ENCODE measurements at regions not wholly inside any gene's neighbourhood (a gene's known extent, or its start where the extent isn't known, plus 50 kb on each side); places are given as distances from the start of the nearest gene placed in this dataset.
A peak's percentile ranks its signal among the peaks of the same experiment; 100 is the strongest.

DNA sequence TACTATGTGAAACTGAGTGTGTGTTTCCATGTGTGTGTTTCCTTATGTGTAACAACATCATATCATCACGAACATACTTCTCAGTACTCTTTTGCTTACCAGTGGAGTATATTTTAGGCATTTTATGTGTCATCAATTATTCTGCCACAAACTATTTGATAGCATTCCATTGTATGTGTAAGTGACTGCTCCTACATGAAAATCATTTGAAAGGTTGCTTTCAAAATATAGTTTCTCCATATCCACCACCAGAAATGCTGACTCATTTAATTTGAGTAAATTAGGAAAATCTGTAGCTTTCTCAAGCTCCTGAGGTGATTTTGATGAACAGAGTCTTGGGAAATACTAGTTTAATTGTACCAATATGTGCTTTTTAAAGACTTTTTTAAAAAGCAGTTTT, 376.2 kb downstream of the PCDH18 start:
- H3K27me3 ChIP-seq, result no peaks in the 10 kb centered on the region
- intact Hi-C loops (cut with DNase I; ENCODE audit: low total_unique reads), result no loop called here
- no peak for DNase-seq
- no peaks in the 10 kb centered on the region for H3K9me3 ChIP-seq
- no peak overlapping the region for H3K4me3 ChIP-seq
- no peaks in the 10 kb centered on the region for H3K4me1 ChIP-seq
- H3K27ac ChIP-seq, result no peak overlapping the region
- H3K36me3 ChIP-seq, result no peaks in the 10 kb centered on the region
- WGBS, 5 donors, result 72 to 95% (median 78%) methylated on average over 1 of the region's 1 CpG
- TF ChIP-seq POLR2AphosphoS5 (IDR thresholded peaks at IDR 0.05) (no peak), EP300 (IDR thresholded peaks at IDR 0.05) (no peak), POLR2A (IDR thresholded peaks at IDR 0.05) (no peak), CTCF (IDR thresholded peaks at IDR 0.05) (no peak)

GRCh38 chr4:137131201-137131600, 401.1 kb downstream of the PCDH18 start:
- Histone ChIP-seq H3K36me3 (no peaks in the 10 kb centered on the region), H3K9me3 (no peaks in the 10 kb centered on the region), H3K4me1 (no peaks in the 10 kb centered on the region), H3K27me3 (no peaks in the 10 kb centered on the region), H3K27ac (no peak overlapping the region), H3K4me3 (no peak overlapping the region)
- no peak for TF ChIP-seq POLR2A (IDR thresholded peaks at IDR 0.05)
- DNase-seq, result no peak
- intact Hi-C loops (cut with DNase I; ENCODE audit: low total_unique reads), result no loop called here

- TF ChIP-seq POLR2A (IDR thresholded peaks at IDR 0.05) (no peak), CTCF (IDR thresholded peaks at IDR 0.05) (no peak), POLR2AphosphoS5 (IDR thresholded peaks at IDR 0.05) (no peak), EP300 (IDR thresholded peaks at IDR 0.05) (no peak)
- H3K27ac ChIP-seq, result no peak overlapping the region
- no peak for DNase-seq
- no peaks in the 10 kb centered on the region for H3K27me3 ChIP-seq
- no peaks in the 10 kb centered on the region for H3K4me1 ChIP-seq
- intact Hi-C loops (cut with DNase I; ENCODE audit: low total_unique reads), result loop anchor here (10.0 kb wide), 1 partner anchor 955 kb away; no protein-coding TSS in a partner anchor
- 69 to 94% (median 77%) methylated on average over 1 of the region's 1 CpG for whole genome bisulfite sequencing, 5 donors
- H3K9me3 ChIP-seq, result no peaks in the 10 kb centered on the region
- no peak overlapping the region for H3K4me3 ChIP-seq
- H3K36me3 ChIP-seq, result no peaks in the 10 kb centered on the region
Observed at GRCh38 chr4:137129845-137130244, 402.4 kb downstream of the PCDH18 start.

- no peak for TF ChIP-seq EP300 (IDR thresholded peaks at IDR 0.05)
- TF ChIP-seq CTCF (IDR thresholded peaks at IDR 0.05), result no peak
- TF ChIP-seq POLR2A (IDR thresholded peaks at IDR 0.05), result no peak
- TF ChIP-seq POLR2AphosphoS5 (IDR thresholded peaks at IDR 0.05), result no peak
- Histone ChIP-seq H3K4me1 (no peaks in the 10 kb centered on the region), H3K4me3 (no peak overlapping the region), H3K9me3 (no peaks in the 10 kb centered on the region), H3K27me3 (no peaks in the 10 kb centered on the region), H3K36me3 (no peaks in the 10 kb centered on the region), H3K27ac (no peak overlapping the region)
- intact Hi-C loops (cut with DNase I; ENCODE audit: low total_unique reads), result loop anchor here (10.0 kb wide), 1 partner anchor 955 kb away; no protein-coding TSS in a partner anchor
- WGBS, 5 donors, result 69 to 78% (median 71%) methylated on average over 3 of the region's 3 CpGs
- no peak for DNase-seq
Observed at GRCh38 chr4:137129441-137129840, 402.9 kb downstream of the PCDH18 start.

DNA sequence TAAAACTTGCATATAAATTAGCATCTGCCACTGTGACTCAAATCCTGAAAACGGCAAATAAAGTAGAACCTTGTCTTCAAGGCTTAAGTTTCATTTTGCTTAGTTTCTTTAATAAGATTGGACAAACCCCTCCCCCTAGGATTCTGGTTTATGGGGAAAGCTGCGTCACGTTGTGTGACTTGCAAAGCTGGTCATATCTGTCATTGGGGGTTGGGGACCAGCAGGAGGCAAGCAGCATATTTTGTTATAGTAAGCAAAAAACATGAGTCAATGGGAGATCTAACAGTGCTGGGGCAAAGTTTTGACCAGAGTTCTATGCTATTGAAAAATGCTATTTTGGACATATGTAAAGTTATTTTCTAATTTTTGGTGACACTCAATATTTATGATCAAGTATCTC, 407.3 kb downstream of the PCDH18 start:
- Histone ChIP-seq H3K4me1 (no peaks in the 10 kb centered on the region), H3K4me3 (peak overlapping the region; percentile 10 to 28 (median 18)), H3K27me3 (no peaks in the 10 kb centered on the region), H3K9me3 (no peaks in the 10 kb centered on the region), H3K27ac (no peak overlapping the region), H3K36me3 (no peaks in the 10 kb centered on the region)
- 31 to 50% (median 44%) methylated on average over 3 of the region's 3 CpGs for WGBS, 5 donors
- intact Hi-C loops (cut with DNase I; ENCODE audit: low total_unique reads), result loop anchor here (10.0 kb wide), 1 partner anchor 960 kb away; no protein-coding TSS in a partner anchor
- DNase-seq, result peak in 1 of 2 donors; percentile 41
- TF ChIP-seq CTCF (IDR thresholded peaks at IDR 0.05), result no peak
- TF ChIP-seq POLR2A (IDR thresholded peaks at IDR 0.05), result no peak
- TF ChIP-seq POLR2AphosphoS5 (IDR thresholded peaks at IDR 0.05), result no peak
- no peak for TF ChIP-seq EP300 (IDR thresholded peaks at IDR 0.05)

Measured in stomach (tissue), 8 donors.